GM19099 (cell line): ENCODE measurements at regions not wholly inside any gene's neighbourhood (a gene's known extent, or its start where the extent isn't known, plus 50 kb on each side); places are given as distances from the start of the nearest gene placed in this dataset.

Experiments
- POLR2A ChIP-seq: IDR thresholded peaks from 3 replicates; pipeline ENCODE4 v1.6.1; 2011; ENCODE audit warnings: low read depth; ENCODE audit not compliant: insufficient read length; ENCODE audit errors: extremely low read depth

GRCh38 chr14:53701108-53701875 lies 255.3 kb downstream of the BMP4 start:
- TF ChIP-seq POLR2A = no peak

- TF ChIP-seq POLR2A = no peak
These were observed 260.2 kb downstream of the BMP4 start for GRCh38 chr14:53696217-53696965.

GRCh38 chr14:53695692-53696214 lies 260.9 kb downstream of the BMP4 start:
- no peak for TF ChIP-seq POLR2A

- no peak for TF ChIP-seq POLR2A
These were observed 263.7 kb downstream of the BMP4 start for GRCh38 chr14:53692885-53693284.

- TF ChIP-seq POLR2A = no peak
These were observed 264.2 kb downstream of the BMP4 start for GRCh38 chr14:53692451-53692850.

DNA sequence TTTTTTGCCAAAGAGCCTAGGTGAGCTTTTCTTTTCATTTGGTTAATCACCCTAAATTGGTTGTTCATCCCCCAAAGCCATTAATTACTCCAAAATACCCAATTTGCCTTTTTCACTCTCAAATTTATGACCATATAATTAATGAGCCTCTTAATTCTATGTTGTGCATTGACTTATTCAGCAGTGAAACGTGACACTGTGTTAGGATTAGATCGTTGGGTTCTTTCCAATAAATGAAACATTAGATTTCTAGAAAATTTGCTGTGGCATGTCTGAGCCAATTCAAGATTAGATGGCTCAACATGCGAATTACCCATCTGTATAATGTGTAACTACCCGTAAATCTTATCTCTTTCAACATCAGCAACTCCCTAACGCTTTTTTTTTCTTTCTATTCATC lies 273.4 kb downstream of the BMP4 start:
- TF ChIP-seq POLR2A = no peak

DNA sequence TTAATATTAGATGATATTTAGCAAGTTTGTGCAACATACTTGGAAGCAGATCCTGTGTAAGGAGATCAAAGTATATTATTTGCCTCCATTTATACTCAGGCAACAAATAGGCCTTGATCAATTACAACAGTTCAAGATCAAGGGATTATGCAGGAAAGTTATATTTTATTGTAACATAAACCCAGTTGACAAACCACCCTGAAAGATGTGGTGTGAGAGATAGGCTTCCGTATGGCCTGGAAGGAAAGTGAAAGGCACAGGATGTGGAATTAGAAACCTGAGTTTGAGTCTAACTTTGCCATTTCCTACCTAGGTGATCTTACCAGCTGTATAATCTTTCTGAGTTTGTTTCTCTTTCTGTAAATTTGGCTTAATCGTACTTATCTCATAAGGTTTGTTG lies 284.1 kb downstream of the BMP4 start:
- TF ChIP-seq POLR2A = no peak

GRCh38 chr14:53670701-53671100 lies 285.9 kb downstream of the BMP4 start:
- TF ChIP-seq POLR2A = no peak

DNA sequence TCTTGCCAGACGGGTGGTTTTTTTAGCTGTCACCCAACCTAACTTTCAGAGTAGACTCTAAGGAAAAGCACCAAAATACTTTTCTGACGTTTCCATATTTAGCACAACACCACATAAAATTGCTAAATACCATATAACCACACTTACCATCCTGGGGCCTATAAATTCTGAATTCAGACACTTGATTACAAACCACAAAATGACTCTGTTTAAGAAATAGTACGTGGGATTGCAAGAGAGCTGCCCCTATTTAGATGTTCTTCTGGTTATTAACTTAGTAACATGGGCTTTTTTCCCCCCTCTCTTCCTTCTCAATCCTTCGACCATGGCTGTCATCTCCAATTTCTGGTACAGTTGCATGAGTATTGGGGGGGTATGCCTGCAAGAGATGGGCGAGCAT lies 287.7 kb downstream of the BMP4 start:
- TF ChIP-seq POLR2A = no peak

GRCh38 chr14:53663709-53664108 lies 292.9 kb downstream of the BMP4 start:
- no peak for TF ChIP-seq POLR2A

DNA sequence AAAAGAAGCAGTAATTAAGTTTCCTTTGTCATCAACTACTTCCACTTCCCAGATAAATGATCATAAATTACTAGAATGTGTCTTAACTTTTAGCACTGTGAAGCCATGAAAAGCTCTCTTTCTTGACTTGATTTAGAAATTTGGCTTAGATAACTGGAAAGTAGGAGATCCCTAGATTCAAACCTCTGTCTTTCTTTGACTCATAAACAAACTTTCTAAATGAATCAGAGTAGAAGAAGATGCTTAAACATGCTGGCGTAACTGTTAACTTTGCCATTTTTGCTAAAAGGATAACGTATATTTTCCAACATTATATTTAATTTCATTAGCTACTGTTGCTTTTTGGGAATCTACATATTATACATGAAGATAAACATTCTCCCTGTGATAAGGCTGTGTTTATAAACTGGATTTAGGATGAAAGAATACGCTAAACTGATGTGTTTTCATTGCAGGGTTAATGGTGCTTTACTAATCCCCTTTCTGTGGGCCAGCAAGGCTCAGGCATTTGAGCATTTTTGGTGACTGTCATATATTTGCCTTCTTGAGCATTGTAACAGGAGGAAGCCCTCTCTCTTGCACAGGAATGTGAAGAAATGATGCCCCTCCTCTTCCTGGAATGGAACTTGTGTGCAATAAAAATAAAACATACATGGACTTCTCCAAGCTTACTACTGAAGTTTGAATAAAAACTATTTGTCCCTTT lies 301.4 kb downstream of the BMP4 start:
- TF ChIP-seq POLR2A = no peak

GRCh38 chr14:53652068-53652467 lies 304.6 kb downstream of the BMP4 start:
- TF ChIP-seq POLR2A = no peak

DNA sequence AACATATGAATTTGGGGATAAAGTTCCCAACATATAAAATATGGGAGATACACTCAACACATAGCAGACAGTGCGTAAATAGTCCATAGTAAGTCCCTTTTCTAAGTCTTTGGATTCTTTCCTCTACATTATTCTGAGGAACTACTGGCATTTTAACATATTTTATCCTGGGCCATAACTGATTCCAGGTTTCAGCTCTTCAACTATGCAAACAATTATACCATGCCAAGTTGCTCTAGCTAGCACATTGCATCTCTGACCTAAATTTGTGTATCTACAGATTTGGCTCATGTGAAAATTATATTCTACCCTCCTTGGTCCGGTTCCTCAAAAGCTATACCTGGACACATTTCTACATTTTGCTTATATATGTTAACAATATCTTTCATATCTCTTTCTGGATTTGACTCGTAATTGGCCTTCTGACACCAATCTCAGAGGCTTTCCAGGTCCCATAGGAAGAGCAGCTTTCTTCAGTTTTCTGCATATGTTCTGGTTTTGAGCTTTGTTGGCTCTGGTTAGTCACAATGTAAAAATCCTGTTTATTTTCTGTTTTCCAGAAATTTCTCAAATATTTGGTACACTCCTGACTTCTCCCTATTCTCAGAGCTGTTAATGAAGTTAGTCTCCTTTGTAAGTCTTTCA lies 305.4 kb downstream of the BMP4 start:
- TF ChIP-seq POLR2A = no peak

- no peak for TF ChIP-seq POLR2A
These were observed 309.7 kb downstream of the BMP4 start for GRCh38 chr14:53646925-53647324.

DNA sequence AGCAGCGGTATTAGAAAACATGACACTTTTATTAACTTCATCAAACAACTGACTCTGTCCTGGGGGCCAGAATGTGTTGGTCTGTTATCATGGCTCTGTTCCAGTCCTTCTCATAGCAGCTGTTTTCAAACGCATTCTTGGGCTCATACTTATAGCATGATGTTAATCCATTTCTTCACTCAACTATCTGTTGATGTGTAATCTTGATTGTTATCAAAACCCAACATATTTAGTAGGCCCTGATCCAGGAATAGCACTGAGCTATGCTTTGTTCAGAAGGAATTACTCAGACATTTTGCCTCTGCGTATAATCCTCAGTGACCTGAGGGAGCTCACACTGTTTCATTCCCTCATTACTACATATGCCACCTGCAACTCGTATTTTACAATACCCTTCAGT lies 315.9 kb downstream of the BMP4 start:
- TF ChIP-seq POLR2A = no peak

GRCh38 chr14:53638966-53639365 lies 317.7 kb downstream of the BMP4 start:
- no peak for TF ChIP-seq POLR2A

- no peak for TF ChIP-seq POLR2A
These were observed 321.8 kb downstream of the BMP4 start for GRCh38 chr14:53634793-53635192.
